ENCODE measurements at regions not wholly inside any gene's neighbourhood (a gene's known extent, or its start where the extent isn't known, plus 50 kb on each side); places are given as distances from the start of the nearest gene placed in this dataset.
A peak's percentile ranks its signal among the peaks of the same experiment; 100 is the strongest.
"Not testable (repeated sequence)": the region's sequence is repeated elsewhere in the genome, so short reads cannot be mapped to it uniquely, and the experiment has no call there.

- in situ Hi-C loops (cut with HindIII; ENCODE audit: low pct_unique_long_range_greater_than_20kb, low sequenced_read_pairs) = no loop called here
These were observed 111.7 kb upstream of the KLHL14 start for GRCh38 chr18:32884543-32884942.

DNA sequence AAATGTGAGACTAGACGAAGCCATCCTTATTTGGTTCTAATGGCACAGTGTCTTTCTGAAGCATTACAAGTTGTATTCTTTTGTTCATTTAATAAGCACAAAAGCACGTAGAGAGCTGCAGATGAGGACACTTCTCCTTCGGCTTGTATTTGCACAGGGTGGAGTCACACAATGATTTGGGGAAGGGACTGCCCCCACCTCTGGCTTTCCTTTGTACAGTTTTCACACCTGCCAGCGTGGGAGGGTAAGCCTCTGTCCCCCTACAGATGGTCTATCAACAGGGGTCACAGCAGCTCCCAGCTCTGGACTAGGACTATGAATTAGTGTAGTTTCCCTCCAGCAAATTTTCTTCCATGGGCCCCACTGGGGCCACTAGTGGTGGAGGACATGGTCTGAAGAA is 108.2 kb upstream of the KLHL14 start:
- in situ Hi-C loops (cut with HindIII; ENCODE audit: low pct_unique_long_range_greater_than_20kb, low sequenced_read_pairs) = no loop called here
- no peak for DNase-seq (ENCODE audit: low read depth)

More at GRCh38 chr18:32884543-32884942, 111.7 kb upstream of the KLHL14 start:
- no peak for DNase-seq (ENCODE audit: low read depth)

GRCh38 chr18:32879497-32879896 is 106.7 kb upstream of the KLHL14 start:
- in situ Hi-C loops (cut with HindIII; ENCODE audit: low pct_unique_long_range_greater_than_20kb, low sequenced_read_pairs) = no loop called here
- peak; percentile 73 for DNase-seq (ENCODE audit: low read depth)

DNA sequence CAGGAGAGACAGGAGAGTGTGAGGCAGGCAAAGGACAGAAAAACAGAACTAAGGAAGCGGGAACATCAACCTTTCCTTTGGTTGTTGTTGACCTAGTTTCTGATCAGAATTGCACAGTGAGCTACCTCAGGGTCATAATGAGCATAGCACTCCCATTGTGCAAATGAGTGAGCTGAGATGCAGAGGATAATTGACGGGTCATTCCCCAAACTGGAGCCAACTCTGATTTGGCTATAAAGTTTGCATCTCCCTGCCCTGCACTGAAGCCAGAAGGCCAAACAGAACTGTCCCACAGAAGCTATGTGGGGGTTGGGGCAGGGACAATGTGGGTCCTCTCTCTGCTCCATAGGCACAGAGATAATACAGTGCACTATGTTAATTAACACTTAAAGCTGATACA is 105.6 kb upstream of the KLHL14 start:
- DNase-seq (ENCODE audit: low read depth) = no peak
- in situ Hi-C loops (cut with HindIII; ENCODE audit: low pct_unique_long_range_greater_than_20kb, low sequenced_read_pairs) = no loop called here

- no peak for DNase-seq (ENCODE audit: low read depth)
- in situ Hi-C loops (cut with HindIII; ENCODE audit: low pct_unique_long_range_greater_than_20kb, low sequenced_read_pairs) = no loop called here
These were observed 104.5 kb upstream of the KLHL14 start for GRCh38 chr18:32877371-32877770.

- DNase-seq (ENCODE audit: low read depth) = no peak
- in situ Hi-C loops (cut with HindIII; ENCODE audit: low pct_unique_long_range_greater_than_20kb, low sequenced_read_pairs) = no loop called here
These were observed 102.8 kb upstream of the KLHL14 start for GRCh38 chr18:32875625-32876024.

- in situ Hi-C loops (cut with HindIII; ENCODE audit: low pct_unique_long_range_greater_than_20kb, low sequenced_read_pairs) = no loop called here
- DNase-seq (ENCODE audit: low read depth) = no peak
These were observed 99.0 kb upstream of the KLHL14 start for GRCh38 chr18:32871786-32872185.

DNA sequence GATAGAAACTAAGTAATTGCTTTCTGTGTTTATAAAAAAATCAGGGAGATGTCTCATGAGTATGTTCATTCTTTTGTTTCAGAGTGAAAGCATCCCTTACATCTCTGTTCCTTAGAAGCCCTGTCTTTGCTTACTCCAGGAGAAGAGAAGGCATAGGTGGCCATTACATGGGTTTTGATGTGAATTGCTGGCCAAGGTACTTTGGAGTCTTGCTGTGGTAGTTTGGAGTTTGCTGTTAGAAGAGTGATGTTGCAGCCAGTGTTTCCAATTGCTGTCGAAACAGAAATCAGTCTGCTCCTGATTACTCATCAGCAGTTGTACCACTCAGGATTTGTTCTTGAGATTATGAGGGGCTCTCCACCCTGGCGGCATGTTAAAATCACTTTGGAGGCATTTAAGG is 97.8 kb upstream of the KLHL14 start:
- in situ Hi-C loops (cut with HindIII; ENCODE audit: low pct_unique_long_range_greater_than_20kb, low sequenced_read_pairs) = no loop called here
- DNase-seq (ENCODE audit: low read depth) = no peak

DNA sequence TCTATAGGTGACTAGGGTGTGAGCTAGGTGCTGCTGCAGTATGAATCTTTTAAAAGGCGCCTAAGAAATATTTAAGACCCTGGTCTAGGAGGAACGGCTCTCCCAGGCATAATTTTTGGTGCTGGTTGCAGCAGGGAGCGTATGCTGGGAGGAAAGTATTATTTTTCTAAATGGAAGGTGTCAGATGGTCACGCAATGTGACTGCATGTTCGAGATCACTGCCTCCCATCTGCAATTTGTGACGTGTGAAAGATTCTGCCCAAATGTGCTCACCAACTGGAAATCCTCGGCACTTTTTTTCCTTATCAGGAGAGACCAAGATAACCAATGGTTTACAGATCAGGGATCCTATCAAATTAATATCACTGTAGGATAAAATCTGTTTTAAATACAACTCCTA is 95.6 kb upstream of the KLHL14 start:
- no peak for DNase-seq (ENCODE audit: low read depth)
- in situ Hi-C loops (cut with HindIII; ENCODE audit: low pct_unique_long_range_greater_than_20kb, low sequenced_read_pairs) = no loop called here

DNA sequence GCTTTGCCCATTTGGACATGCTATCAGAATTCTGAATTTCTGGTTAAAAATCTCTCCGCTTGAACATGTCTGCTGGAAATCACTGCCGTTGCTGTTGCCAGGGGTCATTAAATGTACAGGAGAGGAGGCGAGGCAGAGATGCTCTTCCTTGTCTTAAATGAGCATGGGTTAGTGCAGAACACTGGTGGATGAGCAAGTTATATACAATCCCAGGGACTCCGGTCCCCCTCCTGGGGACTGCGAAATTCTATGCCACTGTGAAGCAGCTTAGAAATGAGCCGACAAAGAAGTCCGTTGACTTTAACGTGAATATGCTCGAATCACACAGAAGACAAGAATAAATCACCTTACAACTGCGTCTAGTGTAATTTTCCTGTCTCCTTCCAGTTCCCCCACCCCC is 95.1 kb upstream of the KLHL14 start:
- in situ Hi-C loops (cut with HindIII; ENCODE audit: low pct_unique_long_range_greater_than_20kb, low sequenced_read_pairs) = no loop called here
- no peak for DNase-seq (ENCODE audit: low read depth)

DNA sequence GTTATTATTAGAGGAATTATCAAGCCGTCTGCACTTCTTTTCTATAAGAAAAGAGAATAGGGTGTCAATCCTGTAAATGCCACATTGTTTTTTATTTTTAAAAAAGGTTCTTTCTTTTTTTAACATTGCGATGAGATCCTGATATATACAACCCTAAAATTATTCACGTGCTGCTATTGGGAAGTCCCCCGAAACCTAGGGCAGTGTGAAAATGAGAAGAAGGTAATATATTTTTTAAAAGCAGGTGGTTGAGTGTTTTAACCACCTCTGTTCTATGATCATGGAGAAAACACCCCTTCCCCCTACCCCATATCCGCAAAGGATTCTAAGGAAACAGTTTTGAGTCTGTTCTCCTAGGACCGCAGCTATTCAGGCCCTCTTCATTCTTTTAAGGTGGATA is 94.5 kb upstream of the KLHL14 start:
- in situ Hi-C loops (cut with HindIII; ENCODE audit: low pct_unique_long_range_greater_than_20kb, low sequenced_read_pairs) = no loop called here
- DNase-seq (ENCODE audit: low read depth) = no peak

GRCh38 chr18:32862031-32862430 is 89.2 kb upstream of the KLHL14 start:
- in situ Hi-C loops (cut with HindIII; ENCODE audit: low pct_unique_long_range_greater_than_20kb, low sequenced_read_pairs); DNase-seq (ENCODE audit: low read depth): not testable (repeated sequence)

DNA sequence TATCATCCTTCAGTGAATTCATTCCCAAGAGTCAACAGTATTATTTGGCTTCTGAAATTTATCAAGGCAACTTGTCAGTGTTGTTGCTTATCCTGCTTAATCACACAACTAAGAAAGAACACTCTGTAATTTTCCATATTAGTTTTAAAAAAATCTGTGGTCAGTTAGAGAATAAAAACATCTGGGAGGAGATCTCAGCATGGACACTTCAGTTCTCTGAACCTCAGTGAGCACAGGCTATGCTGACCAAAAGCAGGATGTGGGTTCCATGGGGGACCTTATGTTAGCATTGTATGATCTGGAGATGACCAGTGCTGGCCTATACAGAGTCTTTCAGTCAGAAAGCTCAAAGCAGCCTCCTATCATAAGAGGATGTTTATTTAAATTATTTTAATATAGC is 79.1 kb upstream of the KLHL14 start:
- in situ Hi-C loops (cut with HindIII; ENCODE audit: low pct_unique_long_range_greater_than_20kb, low sequenced_read_pairs) = no loop called here
- no peak for DNase-seq (ENCODE audit: low read depth)

DNA sequence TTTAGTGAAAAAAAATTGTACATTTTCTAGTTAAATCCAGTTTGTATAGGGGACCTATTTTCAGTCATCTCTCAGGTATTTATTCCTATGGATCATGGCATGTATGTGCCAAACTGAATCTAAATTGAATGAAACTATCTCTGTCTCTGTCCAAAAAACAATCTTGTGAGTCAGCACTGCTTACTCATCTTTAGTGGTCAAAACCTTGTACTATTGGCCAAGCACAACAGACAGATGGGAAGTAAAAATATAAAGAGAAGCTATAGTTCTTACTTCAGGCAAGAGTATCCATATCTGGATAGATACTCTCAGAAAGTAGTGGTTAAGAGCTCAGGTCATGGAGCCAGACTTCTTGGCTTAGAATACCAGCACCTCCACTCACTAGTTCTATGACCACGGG is 76.0 kb upstream of the KLHL14 start:
- DNase-seq (ENCODE audit: low read depth) = no peak
- in situ Hi-C loops (cut with HindIII; ENCODE audit: low pct_unique_long_range_greater_than_20kb, low sequenced_read_pairs) = no loop called here

- no peak for DNase-seq (ENCODE audit: low read depth)
- in situ Hi-C loops (cut with HindIII; ENCODE audit: low pct_unique_long_range_greater_than_20kb, low sequenced_read_pairs) = no loop called here
These were observed 74.9 kb upstream of the KLHL14 start for GRCh38 chr18:32847691-32848090.

DNA sequence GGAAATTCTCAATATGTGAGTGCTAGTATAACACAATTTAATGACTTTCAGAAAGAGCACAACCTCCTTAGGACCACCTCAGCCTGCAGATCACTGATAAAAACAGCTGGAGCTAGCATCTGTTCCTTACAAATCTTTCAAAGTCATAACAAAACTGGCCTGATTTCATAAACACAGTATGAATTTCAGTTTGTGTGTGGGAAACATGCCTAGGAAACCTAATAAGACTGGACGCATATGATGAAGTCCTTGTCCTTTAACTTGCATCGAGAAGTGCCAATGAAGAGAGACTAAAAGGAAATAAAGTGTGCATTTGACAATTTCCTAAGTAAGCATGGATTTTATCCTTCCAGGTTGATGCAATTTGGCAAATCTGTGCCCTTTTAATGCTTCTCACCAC is 74.1 kb upstream of the KLHL14 start:
- no peak for DNase-seq (ENCODE audit: low read depth)
- in situ Hi-C loops (cut with HindIII; ENCODE audit: low pct_unique_long_range_greater_than_20kb, low sequenced_read_pairs) = no loop called here

DNA sequence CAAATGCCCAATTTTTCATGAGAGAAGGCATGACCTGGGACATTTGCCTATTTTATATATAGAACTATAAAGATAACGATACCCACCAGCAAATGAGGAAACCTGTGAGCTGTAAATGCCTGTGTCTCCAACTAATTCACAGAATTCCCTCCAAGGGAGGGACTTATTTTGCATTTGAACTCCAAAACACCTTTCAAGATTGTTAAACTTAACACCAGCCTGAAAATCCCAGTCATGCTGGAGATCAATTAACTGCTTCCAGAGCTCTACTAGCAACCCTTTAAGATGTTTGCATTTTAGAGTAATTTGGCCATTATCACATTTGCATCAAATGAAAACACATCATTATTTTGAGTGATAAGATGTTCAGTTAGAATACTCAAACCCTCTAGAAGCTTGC is 68.1 kb upstream of the KLHL14 start:
- no peak for DNase-seq (ENCODE audit: low read depth)
- in situ Hi-C loops (cut with HindIII; ENCODE audit: low pct_unique_long_range_greater_than_20kb, low sequenced_read_pairs) = no loop called here

GRCh38 chr18:32835951-32836350 is 63.1 kb upstream of the KLHL14 start:
- in situ Hi-C loops (cut with HindIII; ENCODE audit: low pct_unique_long_range_greater_than_20kb, low sequenced_read_pairs) = no loop called here
- DNase-seq (ENCODE audit: low read depth) = no peak

DNA sequence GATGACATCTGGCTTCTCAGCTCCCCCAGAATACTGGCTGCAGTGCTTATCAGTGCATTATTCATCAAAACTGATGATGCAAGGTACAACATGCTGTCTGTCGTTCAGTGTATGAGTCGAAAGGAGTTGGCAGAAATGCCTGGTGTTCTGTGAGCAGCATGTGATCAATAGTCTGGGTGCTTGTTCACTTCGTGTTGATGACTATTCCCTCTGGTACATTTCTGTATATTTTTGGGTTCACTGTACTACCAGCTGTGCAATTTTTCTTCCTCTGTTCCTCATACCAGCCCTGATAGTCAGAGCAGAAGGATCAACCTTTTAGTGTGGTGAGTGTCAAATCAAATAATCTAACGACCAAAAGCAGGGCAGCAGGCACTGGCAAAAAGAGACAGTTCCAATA is 59.0 kb upstream of the KLHL14 start:
- in situ Hi-C loops (cut with HindIII; ENCODE audit: low pct_unique_long_range_greater_than_20kb, low sequenced_read_pairs) = no loop called here

GRCh38 chr18:32823226-32823625 is 50.4 kb upstream of the KLHL14 start:
- in situ Hi-C loops (cut with HindIII; ENCODE audit: low pct_unique_long_range_greater_than_20kb, low sequenced_read_pairs) = no loop called here
- DNase-seq (ENCODE audit: low read depth) = no peak

More for the DNA sequence above, 59.0 kb upstream of the KLHL14 start:
- peak; percentile 4 for DNase-seq (ENCODE audit: low read depth)

Measured in Caki2 (cell line).